Panc1 (cell line): ENCODE measurements at regions not wholly inside any gene's neighbourhood (a gene's known extent, or its start where the extent isn't known, plus 50 kb on each side); places are given as distances from the start of the nearest gene placed in this dataset.

Source experiments
- ATAC-seq: fragments of 200-7000 bp; cut with Tn5 transposase; 2 replicates; pipeline ENCODE4 v1.9.1; 2020; ENCODE audit warnings: mild to moderate bottlenecking, moderate library complexity
- BruUV-seq: library from RNA; stranded (reverse); fragments of 400-500 nt; replicated peaks from 2 replicates; lab custom pipeline; 2021; lab: Mats Ljungman, UMichigan
- CTCF ChIA-PET: fragments of 300-600 bp; sonication (Branson Sonifier 250); formaldehyde crosslinking; loops from one replicate; lab custom pipeline; 2022; ENCODE audit warnings: antibody characterized with exemption; lab: Charles Lee
- POLR2A ChIA-PET: fragments of 300-600 bp; sonication (Branson Sonifier 250); formaldehyde crosslinking; loops from one replicate; lab custom pipeline; 2022; ENCODE audit warnings: antibody characterized with exemption; lab: Charles Lee
- DNase-seq: peaks from one replicate; pipeline ENCODE4 v3.0.0-alpha.2; 2010; ENCODE audit warnings: low read depth, low spot score
- H3K27ac ChIP-seq: 2 replicates; pipeline ENCODE4 v1.5.1; 2011; ENCODE audit warnings: mild to moderate bottlenecking, low read length, inconsistent platforms
- H3K27me3 ChIP-seq: fragments of 200-500 bp; sonication (Bioruptor generic); 2 replicates; pipeline ENCODE4 v1.6.0; 2014; ENCODE audit warnings: low read length, inconsistent platforms; ENCODE audit not compliant: control insufficient read depth, insufficient read depth
- H3K36me3 ChIP-seq: fragments of 200-500 bp; sonication (Bioruptor generic); 2 replicates; pipeline ENCODE4 v1.5.1; 2014; ENCODE audit warnings: inconsistent platforms, mild to moderate bottlenecking, low read length, moderate library complexity; ENCODE audit not compliant: control insufficient read depth, insufficient read depth
- H3K4me1 ChIP-seq: 2 replicates; pipeline ENCODE4 v1.5.1; 2011; ENCODE audit warnings: inconsistent platforms, mild to moderate bottlenecking, low read length, moderate library complexity; ENCODE audit not compliant: control insufficient read depth, insufficient read depth
- H3K4me3 ChIP-seq, 2 experiments: 2 replicates each; pipeline ENCODE4 v1.5.1; 2011 to 2012; ENCODE audit warnings: low read depth in 2 of 2, low read length in 2 of 2, mild to moderate bottlenecking in 2 of 2, inconsistent platforms in 1 of 2, moderate library complexity in 1 of 2
- H3K9me3 ChIP-seq: fragments of 200-500 bp; sonication (Bioruptor generic); 2 replicates; pipeline ENCODE4 v1.5.1; 2014; ENCODE audit warnings: low read depth, mild to moderate bottlenecking, inconsistent platforms, low read length, moderate library complexity; ENCODE audit not compliant: control insufficient read depth, insufficient read depth
- CTCF ChIP-seq: fragments of 450-650 bp; IDR thresholded peaks from 2 replicates; pipeline ENCODE4 v1.5.1; 2017; ENCODE audit warnings: mild to moderate bottlenecking
- POLR2AphosphoS5 ChIP-seq: IDR thresholded peaks from 2 replicates; pipeline ENCODE4 v1.6.1; 2012; ENCODE audit warnings: mild to moderate bottlenecking, low read depth, low read length, moderate library complexity
- REST ChIP-seq, 2 experiments: IDR thresholded peaks; 2 replicates each; pipeline ENCODE4 v1.6.1; 2011 to 2012; ENCODE audit warnings: low read depth in 2 of 2, control low read depth in 1 of 2, low read length in 1 of 2, mild to moderate bottlenecking in 1 of 2, moderate library complexity in 1 of 2; ENCODE audit not compliant: insufficient read depth in 1 of 2
- SIN3A ChIP-seq: IDR thresholded peaks from 2 replicates; pipeline ENCODE4 v1.6.1; 2012; ENCODE audit warnings: low read depth, mild to moderate bottlenecking, low read length, moderate library complexity, borderline replicate concordance; ENCODE audit not compliant: insufficient read depth
- TCF7L2 ChIP-seq: IDR thresholded peaks from 2 replicates; pipeline ENCODE4 v1.6.1; 2011; ENCODE audit warnings: mild to moderate bottlenecking, low read depth, low read length, inconsistent platforms
- in situ Hi-C: cut with HindIII; loops from 2 replicates; pipeline ENCODE4 v1.10.0; 2016; ENCODE audit warnings: low sequenced_read_pairs, low pct_unique_long_range_greater_than_20kb
- intact Hi-C: fragments of 100-400 bp; cut with micrococcal nuclease; formaldehyde crosslinking; loops from one replicate; pipeline ENCODE4 v1.10.0; 2022; ENCODE audit not compliant: unreplicated experiment

- BruUV-seq: no TSS peak
Observed at GRCh38 chr1:29482991-29483390, 246.7 kb downstream of the PTPRU start.

GRCh38 chr1:29482064-29482463 is 245.7 kb downstream of the PTPRU start:
- no peak overlapping the region for H3K4me3 ChIP-seq
- POLR2A ChIA-PET: no interaction called here
- no peaks in the 10 kb centered on the region for H3K9me3 ChIP-seq
- H3K4me1 ChIP-seq: no peaks in the 10 kb centered on the region
- no peak overlapping the region for H3K27ac ChIP-seq
- in situ Hi-C loops: no loop called here
- no peaks in the 10 kb centered on the region for H3K36me3 ChIP-seq
- TF ChIP-seq POLR2AphosphoS5 (no peak), CTCF (no peak), SIN3A (no peak), TCF7L2 (no peak), REST (IDR thresholded peaks at IDR 0.05; ENCODE audit: insufficient read depth in 1 of 2, low read depth in 2 of 2, low read length in 1 of 2) (no peak)
- DNase-seq (no peak), ATAC-seq (no peak)
- no TSS peak for BruUV-seq
- H3K27me3 ChIP-seq: no peaks in the 10 kb centered on the region
- CTCF ChIA-PET: interaction anchor here (0.5 kb wide), 1 partner anchor 20 kb away, joined by 5 read pairs; no protein-coding TSS in a partner anchor
- intact Hi-C loops: no loop called here

More at GRCh38 chr1:29482991-29483390, 246.7 kb downstream of the PTPRU start:
- CTCF ChIA-PET: no interaction called here
- TF ChIP-seq REST (IDR thresholded peaks at IDR 0.05; ENCODE audit: insufficient read depth in 1 of 2, low read depth in 2 of 2, low read length in 1 of 2): no peak
- no peak for TF ChIP-seq TCF7L2
- no peak for TF ChIP-seq SIN3A
- no peak for TF ChIP-seq POLR2AphosphoS5
- no peak for TF ChIP-seq CTCF
- in situ Hi-C loops (no loop called here), intact Hi-C loops (no loop called here)
- no peak for ATAC-seq
- POLR2A ChIA-PET: no interaction called here
- DNase-seq: no peak
- Histone ChIP-seq H3K27ac (no peak overlapping the region), H3K4me3 (no peak overlapping the region), H3K4me1 (no peaks in the 10 kb centered on the region), H3K36me3 (no peaks in the 10 kb centered on the region), H3K27me3 (no peaks in the 10 kb centered on the region), H3K9me3 (no peaks in the 10 kb centered on the region)
